HCT116 (cell line): ENCODE measurements at regions not wholly inside any gene's neighbourhood (a gene's known extent, or its start where the extent isn't known, plus 50 kb on each side); places are given as distances from the start of the nearest gene placed in this dataset.

ENCODE experiments used
- ATAC-seq: fragments of 200-7000 bp; cut with Tn5 transposase; 2 replicates; pipeline ENCODE4 v1.9.1; 2020; ENCODE audit warnings: mild to moderate bottlenecking, moderate library complexity
- BruUV-seq: library from RNA; stranded (reverse); fragments of 400-500 nt; replicated peaks from 2 replicates; lab custom pipeline; 2021; lab: Mats Ljungman, UMichigan
- CTCF ChIA-PET: fragments of 300-600 bp; sonication (Branson Sonifier 250); formaldehyde crosslinking; loops from one replicate; lab custom pipeline; 2021; ENCODE audit warnings: antibody characterized with exemption; lab: Charles Lee
- POLR2A ChIA-PET: fragments of 300-600, 350-600 bp; sonication (Branson Sonifier 250); formaldehyde crosslinking; loops from one replicate; lab custom pipeline; 2021; ENCODE audit warnings: antibody characterized with exemption; lab: Charles Lee
- RAD21 ChIA-PET, 2 experiments: fragments of 300-600 bp; sonication (Branson Sonifier 250); formaldehyde crosslinking; loops; one replicate each; lab custom pipeline; 2023; ENCODE audit warnings: low total read pairs in 2 of 2; ENCODE audit not compliant: uncharacterized antibody in 2 of 2, unreplicated experiment in 2 of 2, low non-redundant PET in 1 of 2; lab: Charles Lee
- DNase-seq: peaks from one replicate; pipeline ENCODE4 v3.0.0-alpha.2; 2010; ENCODE audit warnings: low read depth, low spot score
- H2AFZ ChIP-seq: fragments of 200-600 bp; shearing (Covaris generic), sonication (generic); 2 replicates; pipeline ENCODE4 v1.6.1; 2017; ENCODE audit warnings: low read depth, mixed run types, mixed read lengths, antibody characterized with exemption, low read length; ENCODE audit not compliant: poor library complexity, severe bottlenecking
- H3K27ac ChIP-seq: 2 replicates; pipeline ENCODE4 v1.5.1; 2012; ENCODE audit warnings: low read depth, low read length
- H3K27me3 ChIP-seq: fragments of 200-600 bp; sonication (generic); 2 replicates; pipeline ENCODE4 v1.6.1; 2016; ENCODE audit warnings: mixed run types, low read length, mixed read lengths; ENCODE audit not compliant: insufficient read depth
- H3K36me3 ChIP-seq, 2 experiments: fragments of 200-500 bp in 1 of 2; fragments of 200-600 bp in 1 of 2; sonication (Bioruptor generic) in 1 of 2; sonication (generic) in 1 of 2; 2 replicates each; pipeline versions ENCODE4 v1.5.1 to v1.6.1; 2014 to 2016; ENCODE audit warnings: low read length in 2 of 2, inconsistent platforms in 1 of 2, mixed read lengths in 1 of 2, mixed run types in 1 of 2; ENCODE audit not compliant: insufficient read depth in 2 of 2, control insufficient read depth in 1 of 2
- H3K4me1 ChIP-seq, 2 experiments: fragments of 200-600 bp in 1 of 2; sonication (generic) in 1 of 2; 2 replicates each; pipeline versions ENCODE4 v1.5.1 to v1.6.1; 2012 to 2017; ENCODE audit warnings: low read length in 2 of 2, inconsistent platforms in 1 of 2, mild to moderate bottlenecking in 1 of 2, mixed read lengths in 1 of 2, mixed run types in 1 of 2, moderate library complexity in 1 of 2; ENCODE audit not compliant: insufficient read depth in 2 of 2, control insufficient read depth in 1 of 2
- H3K4me2 ChIP-seq: fragments of 200-600 bp; sonication (generic); 2 replicates; pipeline ENCODE4 v1.6.1; 2017; ENCODE audit warnings: mixed run types, low read length, mixed read lengths
- H3K4me3 ChIP-seq, 2 experiments: fragments of 200-600 bp in 1 of 2; sonication (generic) in 1 of 2; replicated peaks in 1 of 2; 2 replicates each; pipeline ENCODE4 v1.5.1; 2011 to 2016; ENCODE audit warnings: low read length in 2 of 2, control low read depth in 1 of 2, low read depth in 1 of 2, mild to moderate bottlenecking in 1 of 2, mixed read lengths in 1 of 2, mixed run types in 1 of 2
- H3K79me2 ChIP-seq: fragments of 200-600 bp; sonication (generic); 2 replicates; pipeline ENCODE4 v1.6.1; 2017; ENCODE audit warnings: mild to moderate bottlenecking, mixed run types, low read length, moderate library complexity, mixed read lengths; ENCODE audit not compliant: insufficient read depth
- H3K9ac ChIP-seq: fragments of 200-600 bp; sonication (generic); 2 replicates; pipeline ENCODE4 v1.6.1; 2016; ENCODE audit warnings: low read length, mixed read lengths
- H3K9me2 ChIP-seq: fragments of 200-600 bp; sonication (generic), shearing (Covaris generic); 2 replicates; pipeline ENCODE4 v1.6.1; 2017; ENCODE audit warnings: mixed run types, mild to moderate bottlenecking, moderate library complexity; ENCODE audit not compliant: insufficient read depth
- H3K9me3 ChIP-seq, 2 experiments: fragments of 200-500 bp in 1 of 2; fragments of 200-600 bp in 1 of 2; sonication (Bioruptor generic) in 1 of 2; sonication (generic) in 1 of 2; 2 replicates each; pipeline ENCODE4 v1.6.1; 2014 to 2017; ENCODE audit warnings: low read length in 2 of 2, mixed read lengths in 2 of 2, inconsistent platforms in 1 of 2, low read depth in 1 of 2, mild to moderate bottlenecking in 1 of 2, mixed run types in 1 of 2, moderate library complexity in 1 of 2; ENCODE audit not compliant: control insufficient read depth in 1 of 2, insufficient read depth in 1 of 2
- H4K20me1 ChIP-seq: fragments of 200-600 bp; sonication (generic), shearing (Covaris generic); 2 replicates; pipeline ENCODE4 v1.6.1; 2017; ENCODE audit warnings: mixed run types, mild to moderate bottlenecking, moderate library complexity; ENCODE audit not compliant: insufficient read depth
- CBX3 ChIP-seq: IDR thresholded peaks from 2 replicates; pipeline ENCODE4 v1.6.1; 2012; ENCODE audit warnings: low read depth
- CEBPB ChIP-seq: IDR thresholded peaks from 2 replicates; pipeline ENCODE4 v1.6.1; 2012; ENCODE audit warnings: low read depth
- EGR1 ChIP-seq: IDR thresholded peaks from 2 replicates; pipeline ENCODE4 v1.6.1; 2012; ENCODE audit warnings: low read depth
- ELF1 ChIP-seq: IDR thresholded peaks from 2 replicates; pipeline ENCODE4 v1.6.1; 2012; ENCODE audit warnings: low read depth, borderline replicate concordance
- EZH2 ChIP-seq: fragments of 200-600 bp; sonication (generic); IDR thresholded peaks from 2 replicates; pipeline ENCODE4 v1.6.1; 2017; ENCODE audit warnings: antibody characterized with exemption, mixed run types
- FOSL1 ChIP-seq: IDR thresholded peaks from 2 replicates; pipeline ENCODE4 v1.6.1; 2012; ENCODE audit warnings: low read depth
- JUND ChIP-seq: IDR thresholded peaks from 2 replicates; pipeline ENCODE4 v1.6.1; 2012
- MAX ChIP-seq: IDR thresholded peaks from 2 replicates; pipeline ENCODE4 v1.6.1; 2012
- POLR2A ChIP-seq: IDR thresholded peaks from 2 replicates; pipeline ENCODE4 v1.7.0; 2011; ENCODE audit warnings: borderline replicate concordance; ENCODE audit not compliant: insufficient read depth, insufficient read length; ENCODE audit errors: extremely low read depth
- POLR2AphosphoS5 ChIP-seq: IDR thresholded peaks from 2 replicates; pipeline ENCODE4 v1.6.1; 2011; ENCODE audit warnings: mild to moderate bottlenecking, low read depth, low read length, moderate library complexity
- RAD21 ChIP-seq: IDR thresholded peaks from 2 replicates; pipeline ENCODE4 v1.6.1; 2012; ENCODE audit warnings: low read depth, mild to moderate bottlenecking
- SIN3A ChIP-seq: IDR thresholded peaks from 2 replicates; pipeline ENCODE4 v1.6.1; 2012; ENCODE audit warnings: low read depth
- SP1 ChIP-seq: IDR thresholded peaks from 2 replicates; pipeline ENCODE4 v1.6.1; 2012; ENCODE audit warnings: low read depth
- SRF ChIP-seq: IDR thresholded peaks from 2 replicates; pipeline ENCODE4 v1.6.1; 2012; ENCODE audit warnings: low read depth
- TCF7L2 ChIP-seq: IDR thresholded peaks from 2 replicates; pipeline ENCODE4 v1.7.0; 2011; ENCODE audit warnings: borderline replicate concordance, inconsistent platforms; ENCODE audit not compliant: insufficient read depth, insufficient read length; ENCODE audit errors: extremely low read depth
- YY1 ChIP-seq: IDR thresholded peaks from 2 replicates; pipeline ENCODE4 v1.6.1; 2011; ENCODE audit warnings: low read length, low read depth, moderate library complexity, mild to moderate bottlenecking; ENCODE audit not compliant: insufficient replicate concordance; ENCODE audit errors: extremely low read depth
- ZFX ChIP-seq: fragments of 450-650 bp; IDR thresholded peaks from 2 replicates; pipeline ENCODE4 v1.6.1; 2017
- ZNF274 ChIP-seq: fragments of 200-500 bp; sonication (Bioruptor generic); IDR thresholded peaks from 2 replicates; pipeline ENCODE4 v1.6.1; 2014; ENCODE audit warnings: mild to moderate bottlenecking, low read depth, low read length, inconsistent platforms
- intact Hi-C: fragments of 100-400 bp; cut with micrococcal nuclease; formaldehyde crosslinking; loops from 2 replicates; pipeline ENCODE4 v1.10.0; 2022
- TF ChIP-seq, protein P1 (sequence below): IDR thresholded peaks from 2 replicates; pipeline ENCODE4 v1.6.1; 2011; ENCODE audit warnings: mild to moderate bottlenecking, low read length, moderate library complexity; ENCODE audit not compliant: insufficient replicate concordance; ENCODE audit errors: extremely low read depth
- TF ChIP-seq, protein P2 (sequence below): IDR thresholded peaks from 2 replicates; pipeline ENCODE4 v1.6.1; 2012

- no peak overlapping the region for H3K4me3 ChIP-seq
- TF ChIP-seq SIN3A, result no peak
- no peak for TF ChIP-seq JUND
- TF ChIP-seq ZNF274, result no peak
- TF ChIP-seq SRF, result no peak
- TF ChIP-seq SP1, result no peak
- TF ChIP-seq RAD21, result no peak
- no peak for TF ChIP-seq CBX3
- no peak for TF ChIP-seq EZH2
- TF ChIP-seq CEBPB, result no peak
- TF ChIP-seq POLR2AphosphoS5, result no peak
- TF ChIP-seq ZFX, result no peak
- ChIA-PET CTCF (no interaction called here), POLR2A (no interaction called here), RAD21 (no interaction called here)
- no peak overlapping the region for H3K27ac ChIP-seq
- intact Hi-C loops, result no loop called here
- H3K4me1 ChIP-seq, result no peaks in the 10 kb centered on the region
- no peaks in the 10 kb centered on the region for H3K27me3 ChIP-seq
- no peaks in the 10 kb centered on the region for H3K9me2 ChIP-seq
- no peaks in the 10 kb centered on the region for H3K36me3 ChIP-seq
- no peaks in the 10 kb centered on the region for H3K79me2 ChIP-seq
- ATAC-seq (no peak), DNase-seq (no peak)
- H3K4me2 ChIP-seq, result no peak overlapping the region
- H2AFZ ChIP-seq, result no peak overlapping the region
- peaks cover 39 to 59% of the 10 kb centered on the region in 2 experiments; a peak in 2 of 4 replicates for H3K9me3 ChIP-seq
- no peak overlapping the region for H3K9ac ChIP-seq
- no peaks in the 10 kb centered on the region for H4K20me1 ChIP-seq
- no TSS peak for BruUV-seq
These were observed 457.9 kb upstream of the DYNLRB2 start for GRCh38 chr16:80082906-80083305.

DNA sequence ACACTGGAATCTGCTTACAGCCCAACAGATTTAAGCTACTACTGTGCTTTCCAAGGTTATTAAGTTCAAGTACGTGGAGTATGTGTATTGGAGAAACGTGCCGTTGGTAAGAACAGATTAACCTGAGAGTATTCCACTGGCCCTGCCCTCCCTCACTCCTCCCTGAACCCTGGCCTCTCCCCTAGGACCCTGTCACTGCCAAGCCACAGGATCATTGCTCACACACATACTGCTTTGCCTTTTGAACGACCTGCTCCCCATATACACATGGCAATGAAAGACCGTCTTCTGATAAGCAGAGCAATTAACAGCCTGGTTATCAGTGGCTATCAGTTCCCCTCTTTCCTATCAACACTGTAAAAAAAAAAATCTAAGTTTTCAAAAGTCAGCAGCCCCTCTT is 458.9 kb upstream of the DYNLRB2 start:
- H3K9me3 ChIP-seq, result peaks cover 44 to 60% of the 10 kb centered on the region in 2 experiments; a peak in 2 of 4 replicates
- no peak overlapping the region for H3K9ac ChIP-seq
- no peaks in the 10 kb centered on the region for H3K36me3 ChIP-seq
- H2AFZ ChIP-seq, result no peak overlapping the region
- RAD21 ChIA-PET, result no interaction called here
- no peak overlapping the region for H3K4me3 ChIP-seq
- H3K4me2 ChIP-seq, result no peak overlapping the region
- no peak for DNase-seq
- no peaks in the 10 kb centered on the region for H3K27me3 ChIP-seq
- no peak overlapping the region for H3K27ac ChIP-seq
- no TSS peak for BruUV-seq
- H4K20me1 ChIP-seq, result no peaks in the 10 kb centered on the region
- no peaks in the 10 kb centered on the region for H3K4me1 ChIP-seq
- CTCF ChIA-PET, result no interaction called here
- ATAC-seq, result no peak
- intact Hi-C loops, result no loop called here
- no peaks in the 10 kb centered on the region for H3K79me2 ChIP-seq
- POLR2A ChIA-PET, result no interaction called here
- H3K9me2 ChIP-seq, result no peaks in the 10 kb centered on the region
- TF ChIP-seq RAD21, result no peak
- TF ChIP-seq ELF1, result no peak
- TF ChIP-seq SRF, result no peak
- TF ChIP-seq EZH2, result no peak
- no peak for TF ChIP-seq SP1
- TF ChIP-seq ZNF274, result no peak
- no peak for TF ChIP-seq FOSL1
- no peak for TF ChIP-seq SIN3A
- no peak for TF ChIP-seq POLR2AphosphoS5
- TF ChIP-seq EGR1, result no peak
- no peak for TF ChIP-seq MAX
- TF ChIP-seq JUND, result no peak
- no peak for TF ChIP-seq YY1
- TF ChIP-seq CBX3, result no peak
- TF ChIP-seq, protein P1, sequence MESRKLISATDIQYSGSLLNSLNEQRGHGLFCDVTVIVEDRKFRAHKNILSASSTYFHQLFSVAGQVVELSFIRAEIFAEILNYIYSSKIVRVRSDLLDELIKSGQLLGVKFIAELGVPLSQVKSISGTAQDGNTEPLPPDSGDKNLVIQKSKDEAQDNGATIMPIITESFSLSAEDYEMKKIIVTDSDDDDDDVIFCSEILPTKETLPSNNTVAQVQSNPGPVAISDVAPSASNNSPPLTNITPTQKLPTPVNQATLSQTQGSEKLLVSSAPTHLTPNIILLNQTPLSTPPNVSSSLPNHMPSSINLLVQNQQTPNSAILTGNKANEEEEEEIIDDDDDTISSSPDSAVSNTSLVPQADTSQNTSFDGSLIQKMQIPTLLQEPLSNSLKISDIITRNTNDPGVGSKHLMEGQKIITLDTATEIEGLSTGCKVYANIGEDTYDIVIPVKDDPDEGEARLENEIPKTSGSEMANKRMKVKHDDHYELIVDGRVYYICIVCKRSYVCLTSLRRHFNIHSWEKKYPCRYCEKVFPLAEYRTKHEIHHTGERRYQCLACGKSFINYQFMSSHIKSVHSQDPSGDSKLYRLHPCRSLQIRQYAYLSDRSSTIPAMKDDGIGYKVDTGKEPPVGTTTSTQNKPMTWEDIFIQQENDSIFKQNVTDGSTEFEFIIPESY, result no peak
- TF ChIP-seq TCF7L2, result no peak
- no peak for TF ChIP-seq POLR2A
- TF ChIP-seq, protein P2, sequence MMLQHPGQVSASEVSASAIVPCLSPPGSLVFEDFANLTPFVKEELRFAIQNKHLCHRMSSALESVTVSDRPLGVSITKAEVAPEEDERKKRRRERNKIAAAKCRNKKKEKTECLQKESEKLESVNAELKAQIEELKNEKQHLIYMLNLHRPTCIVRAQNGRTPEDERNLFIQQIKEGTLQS, result no peak
